ENCODE measurements at regions not wholly inside any gene's neighbourhood (a gene's known extent, or its start where the extent isn't known, plus 50 kb on each side); places are given as distances from the start of the nearest gene placed in this dataset.
A peak's percentile ranks its signal among the peaks of the same experiment; 100 is the strongest.

- peak; percentile 85 for TF ChIP-seq CREB1 (IDR thresholded peaks at IDR 0.05)
- TF ChIP-seq CREB1 (CRISPR knock-in tag; IDR thresholded peaks at IDR 0.05): peak; percentile 73
- TF ChIP-seq ZFX (CRISPR knock-in tag; IDR thresholded peaks at IDR 0.05; ENCODE audit: low read depth): 0 out of 2 replicates have a peak, but pooled peaks have one; percentile 17
- TF ChIP-seq BORCS8-MEF2B (CRISPR knock-in tag; IDR thresholded peaks at IDR 0.05): 0 out of 2 replicates have a peak, but pooled peaks have one; percentile 26
- TF ChIP-seq TBP (CRISPR knock-in tag; IDR thresholded peaks at IDR 0.05): no peak
- peak; percentile 63; the same call in 1 of the 2 replicates for TF ChIP-seq ZBTB21 (CRISPR knock-in tag; IDR thresholded peaks at IDR 0.05)
- TF ChIP-seq AKNA (CRISPR knock-in tag; IDR thresholded peaks at IDR 0.05; ENCODE audit: borderline replicate concordance): no peak
- TF ChIP-seq PBX2 (CRISPR knock-in tag; IDR thresholded peaks at IDR 0.05): 0 out of 2 replicates have a peak, but pooled peaks have one; percentile 13
- TF ChIP-seq FOSL2 (CRISPR knock-in tag; IDR thresholded peaks at IDR 0.05): peak; percentile 27; the same call in 1 of the 2 replicates
Observed at GRCh38 chr2:120439637-120440384, 93.9 kb downstream of the INHBB start (continued).
